Kidney (tissue), 13 donors: ENCODE measurements at regions not wholly inside any gene's neighbourhood (a gene's known extent, or its start where the extent isn't known, plus 50 kb on each side); places are given as distances from the start of the nearest gene placed in this dataset.
"Not testable (repeated sequence)": the region's sequence is repeated elsewhere in the genome, so short reads cannot be mapped to it uniquely, and the experiment has no call there.

Experiments
- DNase-seq, 5 donors: peaks; one replicate each; pipeline ENCODE4 v3.0.0-alpha.2; 2013 to 2020
- FAIRE-seq: peaks from 2 replicates; lab custom pipeline; 2012; peaks lifted over from hg19 to GRCh38; lab: Jason Lieb, UNC
- H3K27ac ChIP-seq, 2 donors: one replicate each; pipeline ENCODE4 v1.7.0; 2013; ENCODE audit warnings: low read depth in 2 of 2, low read length in 2 of 2, inconsistent platforms in 1 of 2
- H3K27me3 ChIP-seq: one replicate; pipeline ENCODE4 v1.7.1; 2013; ENCODE audit warnings: low read length, inconsistent platforms; ENCODE audit not compliant: control insufficient read depth, insufficient read depth
- H3K36me3 ChIP-seq, 3 donors: one replicate each; pipeline versions ENCODE4 v1.7.0 to v1.7.1; 2013; ENCODE audit warnings: low read length in 3 of 3, control low read depth in 1 of 3, inconsistent platforms in 1 of 3; ENCODE audit not compliant: insufficient read depth in 3 of 3, control insufficient read depth in 2 of 3
- H3K4me1 ChIP-seq, 3 donors: one replicate each; pipeline versions ENCODE4 v1.7.0 to v1.7.1; 2013; ENCODE audit warnings: low read length in 3 of 3, inconsistent platforms in 1 of 3, low read depth in 1 of 3; ENCODE audit not compliant: control insufficient read depth in 2 of 3, insufficient read depth in 2 of 3
- H3K4me3 ChIP-seq, 3 donors: one replicate each; pipeline versions ENCODE4 v1.7.0 to v1.8.1; 2013; ENCODE audit warnings: low read length in 3 of 3, control low read depth in 1 of 3, inconsistent platforms in 1 of 3
- H3K9ac ChIP-seq, 3 donors: one replicate each; pipeline versions ENCODE4 v1.7.0 to v1.7.1; 2013; ENCODE audit warnings: low read length in 3 of 3, control low read depth in 1 of 3, inconsistent platforms in 1 of 3
- H3K9me3 ChIP-seq, 3 donors: one replicate each; pipeline versions ENCODE4 v1.7.0 to v1.7.1; 2013; ENCODE audit warnings: low read length in 3 of 3, control low read depth in 1 of 3, inconsistent platforms in 1 of 3; ENCODE audit not compliant: control insufficient read depth in 2 of 3, insufficient read depth in 1 of 3
- CTCF ChIP-seq: IDR thresholded peaks from 3 replicates; pipeline ENCODE4 v1.5.1; 2012; ENCODE audit warnings: mild to moderate bottlenecking, moderate library complexity, borderline replicate concordance; ENCODE audit not compliant: insufficient read depth; ENCODE audit errors: extremely low read depth
- intact Hi-C: fragments of 100-400 bp; cut with DNase I; formaldehyde crosslinking; loops from one replicate; pipeline ENCODE4 v1.11.1; 2022
- donor health status: control.
- donor health status: control.
- donor health status: control.
- donor health status: control.
- donor health status: control.
- donor health status: DM: yes; HTN: yes; CAD: no.
- donor health status: Normal renal cell carcinoma (clear cell type).

GRCh38 chrX:39693298-39693697 lies 404.5 kb downstream of the BCOR start:
- Histone ChIP-seq H3K36me3 (no peaks in the 10 kb centered on the region), H3K27me3 (no peaks in the 10 kb centered on the region), H3K4me3 (no peak overlapping the region), H3K9ac (no peak overlapping the region), H3K4me1 (peaks cover 0 to 3% (median 1%) of the 10 kb centered on the region in 3 donors), H3K9me3 (peaks cover 0 to 4% (median 0%) of the 10 kb centered on the region in 3 donors), H3K27ac (no peak overlapping the region)
- no peak for FAIRE-seq
- intact Hi-C loops: no loop called here
- TF ChIP-seq CTCF: no peak
- peak in 3 of 5 donors; percentile 20 to 61 (median 35) for DNase-seq

DNA sequence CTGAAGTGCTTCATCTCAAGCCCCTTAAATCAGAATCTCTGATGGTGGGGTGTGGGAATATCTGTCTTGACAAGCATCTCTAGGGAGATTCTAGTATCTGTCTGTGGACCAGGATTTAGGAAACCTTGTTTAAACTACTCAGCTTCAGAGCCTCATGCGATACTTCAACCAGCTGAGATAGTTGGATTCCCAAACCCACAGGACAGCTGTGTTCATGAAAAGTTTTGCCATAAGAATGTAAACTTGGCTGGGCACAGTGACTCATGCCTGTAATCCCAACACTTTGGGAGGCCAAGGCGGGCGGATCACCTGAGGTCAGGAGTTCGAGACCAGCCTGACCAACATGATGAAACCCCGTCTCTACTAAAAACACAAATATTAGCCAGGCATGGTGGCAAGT lies 395.1 kb downstream of the BCOR start:
- H3K36me3 ChIP-seq, H3K27me3 ChIP-seq, H3K4me3 ChIP-seq, H3K9me3 ChIP-seq, intact Hi-C loops, FAIRE-seq, H3K4me1 ChIP-seq, H3K27ac ChIP-seq, H3K9ac ChIP-seq, DNase-seq: not testable (repeated sequence)

GRCh38 chrX:39703307-39703706 lies 394.5 kb downstream of the BCOR start:
- DNase-seq (no peak), FAIRE-seq (no peak)
- H3K27ac ChIP-seq: no peak overlapping the region
- intact Hi-C loops: no loop called here
- H3K36me3 ChIP-seq: no peaks in the 10 kb centered on the region
- TF ChIP-seq CTCF: no peak
- H3K9me3 ChIP-seq: no peaks in the 10 kb centered on the region
- no peak overlapping the region for H3K9ac ChIP-seq
- no peaks in the 10 kb centered on the region for H3K4me1 ChIP-seq
- no peaks in the 10 kb centered on the region for H3K27me3 ChIP-seq
- H3K4me3 ChIP-seq: no peak overlapping the region

- DNase-seq (no peak), FAIRE-seq (no peak)
- no peak overlapping the region for H3K27ac ChIP-seq
- no peak overlapping the region for H3K9ac ChIP-seq
- no peaks in the 10 kb centered on the region for H3K9me3 ChIP-seq
- no peak for TF ChIP-seq CTCF
- H3K4me3 ChIP-seq: no peak overlapping the region
- no peaks in the 10 kb centered on the region for H3K27me3 ChIP-seq
- intact Hi-C loops: no loop called here
- H3K4me1 ChIP-seq: no peaks in the 10 kb centered on the region
- no peaks in the 10 kb centered on the region for H3K36me3 ChIP-seq
These were observed 393.2 kb downstream of the BCOR start for GRCh38 chrX:39704590-39704989.
